Lung microvascular endothelial cell (primary cell): ENCODE measurements at regions not wholly inside any gene's neighbourhood (a gene's known extent, or its start where the extent isn't known, plus 50 kb on each side); places are given as distances from the start of the nearest gene placed in this dataset.
"Not testable (repeated sequence)": the region's sequence is repeated elsewhere in the genome, so short reads cannot be mapped to it uniquely, and the experiment has no call there.

ENCODE experiments used
- DNase-seq, 2 donors: peaks; one replicate each; pipeline versions ENCODE4 v3.0.0 to v3.0.0-alpha.2; 2010; ENCODE audit warnings: low read depth in 2 of 2

GRCh38 chr9:31028137-31028536 lies 1356.3 kb upstream of the ACO1 start:
- no peak for DNase-seq

DNA sequence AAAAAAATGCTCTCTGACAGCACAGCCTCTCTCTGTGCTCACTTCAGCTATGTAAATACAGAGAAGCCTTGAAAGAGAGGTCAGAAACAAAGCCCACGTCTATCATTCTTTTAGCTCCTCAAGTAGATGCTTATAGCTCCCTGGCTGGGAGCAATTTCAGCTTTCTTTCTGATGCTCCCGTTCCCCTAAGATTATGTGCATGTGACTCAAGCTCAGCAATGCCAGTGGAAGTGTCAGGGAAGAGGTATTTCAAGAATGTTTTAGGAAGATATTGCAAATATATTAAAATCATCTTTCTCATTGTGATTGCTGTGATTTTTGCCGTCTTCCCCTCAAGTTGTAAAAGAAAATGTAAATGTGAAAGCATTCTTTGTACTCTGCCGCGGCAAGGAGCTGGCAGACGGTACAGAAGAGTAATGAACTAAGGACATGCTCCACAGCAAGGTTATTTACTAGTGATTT lies 1353.7 kb upstream of the ACO1 start:
- no peak for DNase-seq

DNA sequence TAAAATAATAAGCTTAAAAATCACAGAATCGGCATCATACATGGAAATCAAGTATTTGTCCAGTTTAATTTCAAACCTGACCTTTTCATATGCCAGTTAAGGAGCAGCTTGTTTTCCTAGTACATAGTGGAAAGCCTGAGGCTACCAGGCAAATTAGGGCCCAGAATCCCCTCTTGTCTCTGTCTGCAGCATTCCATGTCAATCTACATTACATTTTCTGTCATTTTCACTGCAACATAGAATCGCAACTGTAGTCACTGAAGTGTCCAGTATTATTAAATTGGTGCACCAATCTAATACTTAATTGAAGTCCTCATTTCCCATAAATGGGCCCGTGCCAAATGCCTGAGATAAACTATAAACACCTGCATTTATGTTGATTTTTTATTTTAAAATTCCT lies 1352.2 kb upstream of the ACO1 start:
- no peak for DNase-seq

GRCh38 chr9:31034311-31034710 lies 1350.1 kb upstream of the ACO1 start:
- DNase-seq = peak in 1 of 2 donors; percentile 67

DNA sequence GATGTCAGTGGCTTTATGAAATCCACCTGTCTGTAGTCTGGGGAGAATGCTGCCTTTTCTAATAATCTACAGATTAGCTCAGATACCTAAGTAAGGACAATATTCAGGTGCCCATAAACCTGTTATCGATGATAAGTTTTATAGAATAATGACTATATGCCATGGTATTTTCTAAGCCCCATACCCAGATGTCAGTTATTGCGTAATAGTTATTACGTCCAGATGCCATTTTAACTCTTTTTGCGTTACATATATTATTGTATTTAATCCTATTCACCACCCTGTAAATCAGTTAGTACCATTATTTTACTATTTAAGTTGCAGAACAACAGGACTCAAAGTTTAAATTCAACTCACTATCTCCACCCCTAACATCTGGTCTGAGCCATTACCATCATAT lies 1343.9 kb upstream of the ACO1 start:
- no peak for DNase-seq

DNA sequence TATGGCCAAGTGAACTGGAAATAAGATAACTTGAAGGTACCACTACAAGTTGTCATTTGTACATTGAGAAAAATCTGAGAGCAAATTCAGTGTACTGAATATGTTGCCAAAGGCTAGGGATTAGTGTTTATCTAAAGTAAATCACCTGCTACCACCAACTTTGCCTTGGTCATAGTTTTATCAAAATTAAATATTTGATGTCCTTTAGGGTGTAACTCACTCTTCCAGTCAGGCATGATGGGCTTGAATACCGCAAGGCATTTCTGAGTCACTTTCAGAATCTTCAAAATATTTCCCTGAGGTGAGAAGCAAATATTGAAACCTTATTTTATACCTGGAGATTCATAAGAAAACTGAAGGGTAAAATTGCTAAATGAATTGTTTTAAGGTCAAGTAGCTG lies 1338.6 kb upstream of the ACO1 start:
- DNase-seq = no peak

DNA sequence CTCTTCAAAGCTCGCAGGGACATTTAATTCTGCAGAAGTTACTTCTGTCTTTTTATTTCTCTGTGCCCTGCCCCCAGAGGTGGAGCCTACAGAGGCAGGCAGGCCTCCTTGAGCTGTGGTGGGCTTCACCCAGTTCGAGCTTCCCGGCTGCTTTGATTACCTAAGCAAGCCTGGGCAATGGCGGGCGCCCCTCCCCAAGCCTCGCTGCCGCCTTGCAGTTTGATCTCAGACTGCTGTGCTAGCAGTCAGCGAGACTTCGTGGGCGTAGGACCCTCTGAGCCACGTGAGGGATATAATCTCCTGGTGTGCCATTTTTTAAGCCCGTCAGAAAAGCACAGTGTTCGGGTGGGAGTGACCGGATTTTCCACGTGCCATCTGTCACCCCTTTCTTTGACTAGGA lies 1322.9 kb upstream of the ACO1 start:
- DNase-seq = not testable (repeated sequence)

GRCh38 chr9:31065691-31066090 lies 1318.8 kb upstream of the ACO1 start:
- no peak for DNase-seq

GRCh38 chr9:31067418-31067817 lies 1317.0 kb upstream of the ACO1 start:
- no peak for DNase-seq

DNA sequence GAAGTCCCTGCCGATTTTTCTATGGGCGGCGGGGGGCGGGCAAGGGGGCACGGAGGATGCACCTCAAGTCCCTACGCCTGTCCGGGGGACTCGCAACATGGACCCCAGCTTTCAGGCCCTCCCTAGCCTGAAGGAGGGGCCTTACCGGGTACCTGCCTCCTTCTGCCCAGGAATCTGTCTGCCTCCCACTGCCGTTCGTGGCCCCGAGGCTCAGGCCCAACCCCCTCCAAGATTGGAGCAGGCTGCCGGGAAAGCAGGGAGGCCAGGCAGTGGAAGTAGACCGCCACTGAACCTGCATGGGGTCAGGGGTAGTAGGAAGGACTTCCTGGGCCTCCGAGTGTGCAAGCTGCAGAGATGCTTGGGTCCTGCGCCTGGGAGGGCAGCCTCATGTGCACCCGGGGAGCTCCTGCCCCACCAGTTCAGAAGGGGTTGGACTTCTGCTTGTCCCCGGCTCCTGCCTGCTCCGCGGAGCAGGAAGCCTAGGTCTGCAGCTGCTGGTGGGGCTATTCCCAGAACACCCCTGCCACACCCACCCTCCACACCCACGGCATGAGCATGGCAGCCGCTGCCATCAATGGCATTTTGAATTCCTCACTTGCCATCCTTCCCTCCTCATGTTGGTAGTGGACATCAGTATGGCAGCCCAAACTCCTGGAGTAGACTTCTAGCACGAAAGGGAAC lies 1312.7 kb upstream of the ACO1 start:
- no peak for DNase-seq

- no peak for DNase-seq
These were observed 1306.3 kb upstream of the ACO1 start for GRCh38 chr9:31078175-31078574.

- DNase-seq = no peak
These were observed 1300.1 kb upstream of the ACO1 start for GRCh38 chr9:31084350-31084749.

DNA sequence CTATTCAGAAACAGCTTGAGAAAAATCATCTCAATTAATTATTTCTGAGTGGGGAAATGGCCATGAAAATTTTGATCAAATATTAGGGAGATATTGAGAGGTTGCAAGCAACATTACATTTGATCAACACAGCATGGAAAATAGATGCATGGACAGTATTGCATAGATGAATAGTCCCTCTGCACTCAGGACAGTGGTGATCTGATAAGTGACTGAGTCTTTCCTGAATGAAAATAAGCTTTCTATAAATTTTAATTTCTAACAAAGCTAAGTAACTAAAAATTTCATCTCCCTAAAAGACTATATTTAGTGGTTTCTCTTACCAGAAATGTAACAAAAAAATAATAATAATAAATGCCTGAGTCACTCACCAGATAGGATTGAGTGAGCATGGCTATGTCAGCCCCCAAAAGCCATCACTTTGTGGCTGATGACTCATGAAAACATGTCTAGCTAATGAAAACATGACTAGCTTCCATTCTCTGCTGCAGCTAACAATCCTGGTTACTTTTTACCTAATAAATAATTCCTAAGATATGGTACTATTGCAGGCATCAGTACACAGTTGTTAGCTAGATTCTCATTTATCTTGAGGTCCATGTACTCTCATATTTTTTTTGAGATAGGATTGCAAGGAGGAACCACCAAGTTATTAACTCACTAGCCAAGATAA lies 1294.8 kb upstream of the ACO1 start:
- no peak for DNase-seq

DNA sequence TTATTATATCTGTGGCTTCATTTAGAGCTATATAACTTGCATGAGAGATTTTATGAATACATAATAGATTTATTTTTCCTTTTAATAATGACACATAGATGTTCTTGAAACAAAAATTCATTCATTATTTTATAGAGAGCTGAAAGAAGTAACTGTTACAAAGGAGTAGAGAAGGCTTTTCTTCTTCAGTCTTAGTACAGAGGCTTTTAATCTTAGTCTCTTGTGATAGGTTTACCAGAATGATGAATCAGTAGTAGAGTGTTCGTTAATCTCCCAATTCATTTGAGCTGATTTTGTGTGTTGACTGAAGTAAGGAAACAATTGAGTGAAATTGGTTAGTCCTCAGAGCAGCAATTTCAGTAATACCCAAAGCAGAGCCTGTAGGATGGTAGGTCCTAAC lies 1284.1 kb upstream of the ACO1 start:
- no peak for DNase-seq

DNA sequence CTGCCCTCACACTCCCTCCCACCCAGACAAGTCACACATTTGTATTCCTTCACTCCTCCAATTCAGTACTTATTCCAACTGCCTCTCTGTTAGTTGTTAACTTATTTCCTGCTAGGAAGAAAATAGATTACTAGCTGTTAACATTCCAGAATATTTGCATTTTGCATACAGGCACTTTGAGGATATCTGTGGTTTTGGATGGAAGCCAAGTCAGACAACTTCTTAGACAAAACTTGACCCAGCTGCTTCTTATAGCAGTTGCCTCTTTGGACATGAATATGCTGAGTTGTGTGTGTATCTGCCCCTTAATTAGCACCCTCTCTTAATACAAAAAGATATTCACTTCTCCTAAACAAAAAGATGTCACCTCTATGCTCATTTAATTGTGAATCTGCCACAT lies 1280.6 kb upstream of the ACO1 start:
- DNase-seq = no peak

DNA sequence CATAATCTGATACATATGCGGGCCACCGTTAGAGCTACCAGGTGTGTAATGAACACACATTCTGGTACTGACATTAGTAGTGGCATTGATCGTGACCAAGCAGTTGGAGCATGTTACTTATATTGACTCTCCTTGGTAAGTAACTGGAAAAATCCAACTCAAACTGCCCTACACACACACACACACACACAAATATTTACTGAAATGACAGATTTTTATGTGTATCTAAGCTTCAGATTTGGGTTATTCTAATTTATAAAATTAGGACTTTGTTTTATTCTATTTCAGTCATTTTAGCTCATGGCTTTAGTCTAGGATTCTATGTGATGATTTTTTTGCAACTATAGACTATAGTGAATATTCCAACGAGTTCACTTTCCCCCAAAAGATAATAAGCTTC lies 1280.2 kb upstream of the ACO1 start:
- no peak for DNase-seq

- DNase-seq = no peak
These were observed 1272.0 kb upstream of the ACO1 start for GRCh38 chr9:31112491-31112890.

DNA sequence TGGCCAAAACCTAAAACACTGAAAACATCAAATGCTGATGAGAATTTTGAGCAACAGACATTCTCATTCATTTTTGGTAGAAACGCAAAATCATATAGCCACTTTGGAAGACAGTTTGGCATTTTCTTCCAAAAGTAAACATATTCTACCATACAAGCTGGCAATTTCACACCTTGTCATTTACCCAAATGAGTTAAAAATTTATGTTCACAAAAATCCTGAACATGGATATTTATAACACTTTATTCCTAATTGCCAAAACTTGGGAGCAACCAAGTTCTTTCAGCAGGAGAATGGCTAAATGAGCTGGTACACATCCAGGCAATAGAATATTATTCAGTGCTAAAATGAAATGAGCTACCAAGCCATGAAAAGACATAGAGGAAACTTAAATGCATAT lies 1270.1 kb upstream of the ACO1 start:
- no peak for DNase-seq

GRCh38 chr9:31119890-31120454 lies 1264.5 kb upstream of the ACO1 start:
- peak; percentile 28 to 67 for DNase-seq

DNA sequence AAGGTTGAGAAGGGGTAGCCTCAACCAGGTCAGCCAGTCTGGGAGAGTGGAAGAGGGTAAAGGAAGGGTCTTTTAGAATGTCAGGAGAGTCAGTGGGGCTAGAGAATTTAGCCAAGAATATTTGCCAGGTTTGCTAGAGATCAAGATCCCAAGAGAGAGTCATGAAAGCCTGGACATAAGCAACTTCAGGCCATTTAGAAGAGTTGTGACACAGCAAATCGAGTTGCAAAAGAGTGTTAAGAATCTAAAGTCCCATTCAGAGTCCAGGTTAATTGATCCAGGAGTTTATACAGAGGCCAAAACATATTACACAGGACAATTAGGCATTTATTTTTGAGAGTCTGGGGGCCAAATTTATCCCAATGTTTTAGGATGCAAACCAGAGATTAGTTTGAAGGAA lies 1260.1 kb upstream of the ACO1 start:
- DNase-seq = no peak

DNA sequence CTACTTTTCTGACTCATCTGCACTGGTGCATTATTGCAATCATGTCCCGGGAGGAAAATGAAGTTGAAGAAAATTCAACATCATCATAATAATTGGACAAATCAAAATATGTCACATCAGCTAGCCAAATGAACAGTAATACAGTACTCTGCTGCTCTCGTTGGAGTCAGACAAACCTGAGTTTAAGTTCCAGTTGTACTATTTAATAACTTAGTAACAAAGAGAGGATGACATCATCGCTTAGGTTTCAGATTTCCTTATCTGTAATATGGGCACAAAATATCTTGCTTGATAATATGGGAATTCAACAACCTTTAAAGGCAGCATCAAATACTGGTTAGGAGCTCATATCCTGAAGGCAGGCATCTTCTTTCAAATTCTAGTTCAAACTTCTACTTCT lies 1248.9 kb upstream of the ACO1 start:
- no peak for DNase-seq

DNA sequence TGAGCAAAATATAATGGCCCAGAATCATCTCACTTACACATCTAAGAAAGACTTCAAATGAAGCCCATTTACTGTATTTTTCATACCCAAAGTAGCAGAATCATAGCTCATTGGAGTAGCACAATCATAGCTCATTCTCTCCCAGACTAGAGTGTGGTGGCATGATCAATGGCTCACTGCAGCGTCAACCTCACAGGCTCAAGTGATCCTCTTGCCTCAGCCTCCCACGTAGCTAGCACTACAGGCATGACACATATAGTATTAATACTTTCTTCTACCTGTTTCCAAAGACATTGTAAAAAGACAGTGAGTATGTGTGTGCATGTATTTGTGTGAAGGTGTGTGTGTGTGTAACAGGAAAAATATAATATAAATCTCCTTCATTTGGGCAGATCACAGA lies 1247.9 kb upstream of the ACO1 start:
- no peak for DNase-seq
